Gastrocnemius medialis (tissue), 4 donors: ENCODE measurements at regions not wholly inside any gene's neighbourhood (a gene's known extent, or its start where the extent isn't known, plus 50 kb on each side); places are given as distances from the start of the nearest gene placed in this dataset.

Experiments
- ATAC-seq, 2 donors: fragments of 150-250 bp; one replicate each; pipeline ENCODE4 v1.9.1; 2016
- DNase-seq, 2 donors: peaks; one replicate each; pipeline ENCODE4 v3.0.0-alpha.2; 2019
- H3K27ac ChIP-seq, 4 donors: fragments of 200-600 bp; sonication (generic); 1 replicate in 1 of 4; 2 replicates in 3 of 4; pipeline ENCODE4 v1.5.1; 2016 to 2018; ENCODE audit warnings: mild to moderate bottlenecking in 2 of 4, moderate library complexity in 1 of 4
- H3K27me3 ChIP-seq, 3 donors: fragments of 200-600 bp; sonication (generic) in 2 of 3; 1 replicate in 1 of 3; 2 replicates in 2 of 3; pipeline versions ENCODE4 v1.5.1 to v1.6.0; 2016 to 2019; ENCODE audit warnings: mild to moderate bottlenecking in 1 of 3, moderate library complexity in 1 of 3
- H3K36me3 ChIP-seq, 2 donors: fragments of 200-600 bp; sonication (generic) in 1 of 2; one replicate each; pipeline ENCODE4 v1.5.1; 2017 to 2018
- H3K4me1 ChIP-seq, 2 donors: fragments of 200-600 bp; sonication (generic) in 1 of 2; one replicate each; pipeline ENCODE4 v1.5.1; 2016 to 2017; ENCODE audit warnings: mild to moderate bottlenecking in 2 of 2
- H3K4me3 ChIP-seq, 4 donors: fragments of 200-600 bp; sonication (generic) in 3 of 4; 1 replicate in 1 of 4; 2 replicates in 3 of 4; pipeline ENCODE4 v1.5.1; 2016 to 2019; ENCODE audit warnings: mild to moderate bottlenecking in 2 of 4
- H3K9me3 ChIP-seq, 3 donors: fragments of 200-600 bp; sonication (generic) in 2 of 3; 1 replicate in 1 of 3; 2 replicates in 2 of 3; pipeline ENCODE4 v1.5.1; 2016 to 2019
- CTCF ChIP-seq, 5 experiments: fragments of 450-650 bp in 3 of 5; fragments of 200-600 bp in 2 of 5; sonication (generic) in 2 of 5; IDR thresholded peaks in 4 of 5; conservative IDR thresholded peaks in 1 of 5; 1 replicate in 4 of 5; 2 replicates in 1 of 5; pipeline ENCODE4 v1.5.1; 2016 to 2019; ENCODE audit warnings: antibody characterized with exemption in 5 of 5, mild to moderate bottlenecking in 3 of 5, moderate library complexity in 3 of 5
- POLR2A ChIP-seq, 2 donors: fragments of 450-650 bp; IDR thresholded peaks; one replicate each; pipeline ENCODE4 v1.6.1; 2017; ENCODE audit warnings: antibody characterized with exemption in 2 of 2, mild to moderate bottlenecking in 2 of 2, moderate library complexity in 2 of 2
- in situ Hi-C, 4 donors: fragments of 200-750 bp; cut with MboI; loops; one replicate each; pipeline versions ENCODE4 v1.15.0 to v1.8.0; 2017; ENCODE audit warnings: low sequenced_read_pairs in 4 of 4
- intact Hi-C: fragments of 100-400 bp; cut with DNase I; formaldehyde crosslinking; loops from one replicate; pipeline ENCODE4 v1.15.1; 2023; ENCODE audit warnings: low total_unique reads

- intact Hi-C loops = no loop called here
- TF ChIP-seq POLR2A (IDR thresholded peaks at IDR 0.05) (no peak), CTCF (IDR thresholded peaks at IDR 0.05 in 4 of 5, conservative IDR thresholded peaks at IDR 0.05 in 1 of 5) (no peak)
- no peak for ATAC-seq
- no peak for DNase-seq
- H3K4me3 ChIP-seq = no peak overlapping the region
- in situ Hi-C loops = loop anchor here in 2 of 4 donors (25.0 kb wide), 2 partner anchors 96 to 104 kb away; no protein-coding TSS in a partner anchor
- H3K27me3 ChIP-seq = no peaks in the 10 kb centered on the region
- H3K27ac ChIP-seq = no peak overlapping the region
- H3K9me3 ChIP-seq = no peaks in the 10 kb centered on the region
- no peaks in the 10 kb centered on the region for H3K4me1 ChIP-seq
- no peaks in the 10 kb centered on the region for H3K36me3 ChIP-seq
Measured at GRCh38 chr9:21657966-21658667, 144.3 kb upstream of the MTAP start.

GRCh38 chr9:21660976-21661375 lies 141.5 kb upstream of the MTAP start:
- no peak for DNase-seq
- no peak overlapping the region for H3K4me3 ChIP-seq
- in situ Hi-C loops = loop anchor here in 2 of 4 donors (25.0 kb wide), 2 partner anchors 99 to 101 kb away; no protein-coding TSS in a partner anchor
- no peaks in the 10 kb centered on the region for H3K9me3 ChIP-seq
- no peaks in the 10 kb centered on the region for H3K36me3 ChIP-seq
- TF ChIP-seq POLR2A (IDR thresholded peaks at IDR 0.05) (no peak), CTCF (IDR thresholded peaks at IDR 0.05 in 4 of 5, conservative IDR thresholded peaks at IDR 0.05 in 1 of 5) (no peak)
- H3K27ac ChIP-seq = no peak overlapping the region
- H3K27me3 ChIP-seq = no peaks in the 10 kb centered on the region
- intact Hi-C loops = no loop called here
- no peaks in the 10 kb centered on the region for H3K4me1 ChIP-seq
- no peak for ATAC-seq

- ATAC-seq (no peak), DNase-seq (no peak)
- Histone ChIP-seq H3K27ac (no peak overlapping the region), H3K36me3 (no peaks in the 10 kb centered on the region), H3K9me3 (no peaks in the 10 kb centered on the region), H3K4me1 (no peaks in the 10 kb centered on the region), H3K4me3 (no peak overlapping the region), H3K27me3 (no peaks in the 10 kb centered on the region)
- intact Hi-C loops (no loop called here), in situ Hi-C loops (loop anchor here in 2 of 4 donors (25.0 kb wide), 2 partner anchors 99 to 101 kb away; no protein-coding TSS in a partner anchor)
- TF ChIP-seq POLR2A (IDR thresholded peaks at IDR 0.05) = no peak
- no peak for TF ChIP-seq CTCF (IDR thresholded peaks at IDR 0.05 in 4 of 5, conservative IDR thresholded peaks at IDR 0.05 in 1 of 5)
Measured at GRCh38 chr9:21661626-21662025, 140.8 kb upstream of the MTAP start.

GRCh38 chr9:21668516-21668915 lies 133.9 kb upstream of the MTAP start:
- no peaks in the 10 kb centered on the region for H3K4me1 ChIP-seq
- no peak overlapping the region for H3K4me3 ChIP-seq
- no peaks in the 10 kb centered on the region for H3K9me3 ChIP-seq
- in situ Hi-C loops (loop anchor here in 2 of 4 donors (25.0 kb wide), 2 partner anchors 94 to 106 kb away; no protein-coding TSS in a partner anchor), intact Hi-C loops (no loop called here)
- ATAC-seq (no peak), DNase-seq (no peak)
- H3K27me3 ChIP-seq = no peaks in the 10 kb centered on the region
- no peak overlapping the region for H3K27ac ChIP-seq
- H3K36me3 ChIP-seq = no peaks in the 10 kb centered on the region
- TF ChIP-seq CTCF (IDR thresholded peaks at IDR 0.05 in 4 of 5, conservative IDR thresholded peaks at IDR 0.05 in 1 of 5) (no peak), POLR2A (IDR thresholded peaks at IDR 0.05) (no peak)
